B cell (primary cell): ENCODE measurements at regions not wholly inside any gene's neighbourhood (a gene's known extent, or its start where the extent isn't known, plus 50 kb on each side); places are given as distances from the start of the nearest gene placed in this dataset.

Experiments used
- EZH2 ChIP-seq: IDR thresholded peaks from 2 replicates; pipeline ENCODE4 v1.6.1; 2012; ENCODE audit warnings: borderline replicate concordance, low read depth, mild to moderate bottlenecking, moderate library complexity, low read length; ENCODE audit not compliant: insufficient read depth, poor library complexity, severe bottlenecking
- TF ChIP-seq, protein P1 (sequence below): fragments of 200-600 bp; IDR thresholded peaks from one replicate; pipeline ENCODE4 v1.8.0; 2022; ENCODE audit warnings: antibody characterized with exemption, mild to moderate bottlenecking

DNA sequence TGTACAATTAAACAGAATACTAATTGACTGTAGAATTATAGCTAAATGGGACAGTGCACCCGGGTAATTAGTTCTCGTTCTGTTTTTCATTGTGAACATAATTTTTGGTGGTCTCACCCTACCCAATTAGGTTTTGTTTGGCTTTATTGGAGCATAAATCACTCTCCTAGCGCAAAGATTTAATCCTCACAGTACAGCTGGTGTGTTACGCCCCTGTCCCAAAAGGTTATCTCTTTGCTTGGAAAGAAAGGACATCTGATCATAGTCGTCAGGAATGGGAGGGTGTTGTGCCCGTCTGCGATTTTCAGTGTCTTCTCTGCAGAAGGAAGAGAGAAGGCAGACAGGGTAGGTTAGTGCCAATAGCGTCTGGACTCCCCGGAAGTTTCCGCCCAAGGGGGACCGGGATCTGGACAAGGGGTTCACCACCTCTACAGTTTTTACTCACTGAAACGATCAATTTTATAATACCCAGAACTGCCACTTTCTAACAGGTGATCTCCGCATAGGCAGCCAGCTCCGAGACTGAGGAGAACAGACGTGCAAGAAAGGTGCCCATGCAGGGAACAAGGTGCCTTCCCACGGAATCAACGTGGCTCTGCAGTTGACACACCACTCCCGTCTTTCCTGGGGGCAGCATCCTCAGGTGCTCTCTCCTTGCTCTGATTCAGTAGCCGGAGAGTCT, 617.4 kb upstream of the CDH4 start:
- no peak for TF ChIP-seq EZH2
- TF ChIP-seq, protein P1, sequence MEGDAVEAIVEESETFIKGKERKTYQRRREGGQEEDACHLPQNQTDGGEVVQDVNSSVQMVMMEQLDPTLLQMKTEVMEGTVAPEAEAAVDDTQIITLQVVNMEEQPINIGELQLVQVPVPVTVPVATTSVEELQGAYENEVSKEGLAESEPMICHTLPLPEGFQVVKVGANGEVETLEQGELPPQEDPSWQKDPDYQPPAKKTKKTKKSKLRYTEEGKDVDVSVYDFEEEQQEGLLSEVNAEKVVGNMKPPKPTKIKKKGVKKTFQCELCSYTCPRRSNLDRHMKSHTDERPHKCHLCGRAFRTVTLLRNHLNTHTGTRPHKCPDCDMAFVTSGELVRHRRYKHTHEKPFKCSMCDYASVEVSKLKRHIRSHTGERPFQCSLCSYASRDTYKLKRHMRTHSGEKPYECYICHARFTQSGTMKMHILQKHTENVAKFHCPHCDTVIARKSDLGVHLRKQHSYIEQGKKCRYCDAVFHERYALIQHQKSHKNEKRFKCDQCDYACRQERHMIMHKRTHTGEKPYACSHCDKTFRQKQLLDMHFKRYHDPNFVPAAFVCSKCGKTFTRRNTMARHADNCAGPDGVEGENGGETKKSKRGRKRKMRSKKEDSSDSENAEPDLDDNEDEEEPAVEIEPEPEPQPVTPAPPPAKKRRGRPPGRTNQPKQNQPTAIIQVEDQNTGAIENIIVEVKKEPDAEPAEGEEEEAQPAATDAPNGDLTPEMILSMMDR: no peak
